GM18507 (cell line): ENCODE measurements at regions not wholly inside any gene's neighbourhood (a gene's known extent, or its start where the extent isn't known, plus 50 kb on each side); places are given as distances from the start of the nearest gene placed in this dataset.
"Not testable (repeated sequence)": the region's sequence is repeated elsewhere in the genome, so short reads cannot be mapped to it uniquely, and the experiment has no call there.

ENCODE experiments used
- DNase-seq: peaks from one replicate; pipeline ENCODE4 v3.0.0; 2011; ENCODE audit warnings: low read depth; ENCODE audit not compliant: insufficient read length; ENCODE audit errors: extremely low spot score
- FAIRE-seq: peaks from 2 replicates; lab custom pipeline; 2011; peaks lifted over from hg19 to GRCh38; lab: Jason Lieb, UNC

DNA sequence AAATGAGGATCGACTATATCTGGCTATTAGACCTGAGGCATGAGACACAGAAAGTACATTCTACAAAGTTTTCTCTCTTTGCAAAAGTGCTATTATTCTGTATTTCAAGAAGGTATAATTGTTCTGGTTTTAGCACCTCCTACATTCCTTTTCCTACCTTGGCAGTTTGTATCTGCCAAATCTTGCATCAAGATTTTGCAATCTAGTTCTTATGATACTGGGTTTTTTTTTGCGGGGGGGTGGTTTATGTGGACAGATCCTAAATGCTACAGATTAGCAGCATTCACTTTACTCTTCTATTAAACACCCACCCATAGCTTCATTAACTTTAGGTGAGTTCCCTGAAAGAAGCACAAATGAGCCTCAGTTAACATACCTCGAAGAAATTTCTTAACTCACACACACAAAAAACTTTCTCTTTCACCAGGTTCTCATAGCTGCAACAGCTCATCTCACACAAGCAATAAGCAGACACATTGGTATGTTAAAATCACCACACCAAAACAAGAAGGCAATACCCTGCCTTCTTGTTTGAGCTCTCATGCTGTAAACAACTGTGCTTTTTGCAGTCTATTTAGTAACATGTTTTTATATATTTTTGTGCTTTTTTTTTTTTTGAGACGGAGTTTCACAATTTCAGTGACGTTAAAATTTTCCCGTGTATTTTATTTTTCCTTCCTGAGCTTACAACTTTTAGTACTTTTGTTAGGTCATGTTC, 73.0 kb upstream of the VGLL4 start:
- no peak for FAIRE-seq
- no peak for DNase-seq

DNA sequence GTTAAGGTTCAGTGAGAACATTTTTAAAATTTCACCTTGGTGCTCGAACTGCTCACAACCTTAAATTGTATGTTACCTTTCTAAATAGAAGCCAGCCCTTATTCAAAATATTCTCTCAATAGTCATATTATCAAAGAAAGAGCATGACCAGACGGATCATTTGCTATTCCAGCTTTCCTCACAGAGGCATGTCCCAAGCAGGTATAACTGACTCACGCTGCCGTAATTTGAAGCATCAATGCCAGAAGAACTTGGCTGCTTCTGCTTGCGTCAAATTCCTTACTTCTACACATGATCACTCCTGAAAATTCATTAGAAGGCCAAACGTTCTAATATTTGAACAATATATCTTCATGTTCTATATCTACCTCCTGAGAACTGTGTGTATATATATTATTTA, 69.5 kb upstream of the VGLL4 start:
- FAIRE-seq (no peak), DNase-seq (no peak)

DNA sequence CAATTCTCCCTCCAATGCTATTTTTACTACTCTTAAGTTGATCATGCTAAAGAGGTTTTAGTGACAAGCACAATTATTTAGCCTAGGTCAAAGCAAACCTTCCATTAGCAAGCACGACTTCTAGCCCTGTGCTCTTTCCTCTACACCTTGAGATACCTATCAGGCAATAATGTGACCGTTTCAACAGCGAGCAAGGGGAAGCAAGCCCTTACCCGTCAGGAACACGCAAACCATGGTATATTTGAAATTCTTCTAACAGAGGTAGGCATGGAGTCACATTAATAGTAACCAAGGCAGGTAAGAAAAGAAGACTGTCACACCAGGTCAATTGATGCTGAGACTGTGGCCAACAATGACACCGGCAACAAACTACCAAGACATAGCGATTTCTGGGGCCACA, 68.9 kb upstream of the VGLL4 start:
- FAIRE-seq (no peak), DNase-seq (no peak)

DNA sequence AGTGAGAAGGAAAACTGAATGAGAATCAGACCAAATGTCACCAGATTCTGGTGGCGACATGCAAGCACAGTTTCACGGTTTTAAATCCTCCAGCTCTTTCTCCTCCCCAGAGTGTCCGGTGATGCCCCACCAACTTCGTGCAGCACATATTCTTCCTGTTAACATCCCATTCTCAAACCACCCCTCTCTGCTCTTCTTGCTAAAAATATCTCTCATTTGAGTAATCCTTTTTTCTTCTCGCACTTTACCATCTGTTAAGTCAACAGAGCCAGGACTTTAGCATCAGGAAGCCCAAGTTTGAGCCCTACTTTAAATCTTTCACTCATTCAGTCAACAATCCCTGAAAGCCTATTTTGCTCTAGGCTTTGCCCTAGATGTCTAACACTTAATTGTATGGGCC, 68.2 kb upstream of the VGLL4 start:
- DNase-seq = no peak
- no peak for FAIRE-seq

DNA sequence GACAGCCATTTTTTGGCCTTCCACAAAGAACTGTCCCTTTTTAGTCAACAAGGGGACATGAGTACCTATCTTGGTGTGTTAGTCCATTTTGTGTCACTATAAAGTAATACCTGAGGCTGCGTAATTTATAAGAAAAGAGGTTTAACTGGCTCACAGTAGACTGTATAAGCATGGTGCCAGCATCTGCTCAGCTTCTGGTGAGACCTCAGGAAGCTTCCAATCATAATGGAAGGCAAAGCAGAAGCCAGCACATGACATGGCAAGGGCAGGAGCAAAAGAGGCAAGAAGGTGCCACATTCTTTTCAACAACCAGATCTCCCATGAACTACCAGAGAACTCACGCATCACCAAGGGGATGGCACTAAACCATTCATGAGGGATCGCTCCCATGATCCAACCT, 66.1 kb upstream of the VGLL4 start:
- FAIRE-seq = no peak
- DNase-seq = no peak

DNA sequence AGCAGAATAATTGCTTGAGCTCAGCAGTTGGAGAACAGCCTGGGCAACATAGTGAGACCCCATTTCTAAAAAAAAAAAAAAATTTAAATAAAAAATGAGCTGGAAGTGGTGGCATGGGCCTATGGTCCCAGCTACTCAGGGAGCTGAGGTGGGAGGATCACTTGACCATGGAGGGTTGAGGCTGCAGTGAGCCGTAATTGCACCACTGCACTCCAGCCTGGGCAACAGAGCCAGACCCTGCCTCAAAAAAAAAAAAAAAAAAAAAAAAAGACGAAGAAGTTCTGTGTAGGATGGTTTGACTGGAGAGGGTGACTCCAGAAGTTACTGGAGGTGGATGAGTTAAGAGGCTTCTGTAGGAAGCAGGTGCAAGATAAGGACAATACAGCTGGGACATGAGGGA, 63.4 kb upstream of the VGLL4 start:
- not testable (repeated sequence) for FAIRE-seq, DNase-seq

DNA sequence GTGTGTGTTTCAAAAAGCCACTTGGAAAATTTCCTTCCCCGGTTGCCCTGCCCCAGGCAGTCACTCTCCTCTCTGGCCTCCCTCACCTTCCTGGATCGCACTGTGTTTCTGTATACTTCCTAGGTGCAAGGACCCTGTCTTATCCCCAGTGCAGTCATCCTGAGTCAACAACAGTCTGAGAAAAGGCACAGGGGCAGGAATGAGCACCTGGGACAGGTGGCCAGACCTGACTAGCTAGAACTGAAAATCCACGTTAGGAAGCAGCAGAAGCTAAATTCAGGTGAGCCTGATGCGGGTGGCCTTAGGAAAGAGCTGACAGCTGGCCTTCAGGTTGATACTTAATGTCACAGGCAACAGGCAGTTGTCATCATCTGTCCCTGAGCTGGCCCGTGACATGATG, 62.9 kb upstream of the VGLL4 start:
- no peak for FAIRE-seq
- no peak for DNase-seq

DNA sequence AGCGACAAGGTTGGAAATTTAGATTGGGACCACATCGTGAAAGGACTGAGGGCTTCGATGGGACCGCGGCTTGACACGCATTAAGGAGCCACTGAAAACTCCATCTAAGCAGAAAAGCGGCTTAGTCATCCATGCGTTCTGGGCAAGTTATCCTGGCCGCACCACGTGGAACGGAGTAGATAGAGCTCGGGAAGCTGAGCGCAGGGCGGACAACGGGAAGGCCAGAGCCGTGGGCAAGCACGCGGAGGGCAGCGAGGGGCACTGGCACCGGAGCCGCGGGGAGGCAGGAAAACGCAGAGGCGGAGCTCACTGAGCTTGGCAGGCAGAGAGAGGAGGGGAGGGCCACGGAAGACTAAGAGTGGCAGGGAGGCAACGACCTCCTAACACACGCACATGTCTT, 61.3 kb upstream of the VGLL4 start:
- FAIRE-seq (no peak), DNase-seq (no peak)

DNA sequence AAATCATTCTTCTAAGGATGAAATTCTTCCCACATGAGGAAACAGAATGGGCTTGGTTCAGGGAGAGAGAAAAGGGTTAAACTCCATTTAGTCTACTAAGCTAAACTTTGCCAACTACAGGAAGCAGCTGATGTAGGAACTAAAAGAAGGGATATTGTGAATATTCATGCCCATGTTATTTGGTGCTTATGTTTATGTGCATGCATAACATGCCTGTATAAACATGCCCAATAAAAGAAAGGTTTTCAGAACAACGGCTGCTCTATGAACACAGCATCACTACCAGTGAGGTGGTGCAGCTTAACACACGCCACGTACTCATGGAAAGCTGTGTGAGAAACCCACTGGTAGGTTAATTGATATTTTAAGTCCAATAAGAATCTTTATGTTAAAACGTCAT, 59.4 kb upstream of the VGLL4 start:
- DNase-seq (no peak), FAIRE-seq (no peak)

DNA sequence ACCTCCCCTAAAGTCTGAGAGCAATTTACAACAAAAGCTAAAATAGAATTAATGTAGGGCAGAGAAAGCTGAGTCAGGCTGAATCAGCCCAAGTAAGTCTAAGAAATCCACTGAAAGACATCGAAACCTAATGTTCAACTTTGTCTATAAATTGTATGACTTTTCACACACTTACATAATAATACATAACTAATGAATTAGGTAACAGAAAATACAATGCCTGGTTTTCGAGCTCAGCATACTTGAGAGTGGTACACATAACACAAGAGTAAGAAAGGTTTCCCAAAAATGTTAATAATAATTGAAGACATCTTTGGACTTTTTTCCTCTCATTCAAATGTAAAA, 55.3 kb upstream of the VGLL4 start:
- DNase-seq = no peak
- no peak for FAIRE-seq

DNA sequence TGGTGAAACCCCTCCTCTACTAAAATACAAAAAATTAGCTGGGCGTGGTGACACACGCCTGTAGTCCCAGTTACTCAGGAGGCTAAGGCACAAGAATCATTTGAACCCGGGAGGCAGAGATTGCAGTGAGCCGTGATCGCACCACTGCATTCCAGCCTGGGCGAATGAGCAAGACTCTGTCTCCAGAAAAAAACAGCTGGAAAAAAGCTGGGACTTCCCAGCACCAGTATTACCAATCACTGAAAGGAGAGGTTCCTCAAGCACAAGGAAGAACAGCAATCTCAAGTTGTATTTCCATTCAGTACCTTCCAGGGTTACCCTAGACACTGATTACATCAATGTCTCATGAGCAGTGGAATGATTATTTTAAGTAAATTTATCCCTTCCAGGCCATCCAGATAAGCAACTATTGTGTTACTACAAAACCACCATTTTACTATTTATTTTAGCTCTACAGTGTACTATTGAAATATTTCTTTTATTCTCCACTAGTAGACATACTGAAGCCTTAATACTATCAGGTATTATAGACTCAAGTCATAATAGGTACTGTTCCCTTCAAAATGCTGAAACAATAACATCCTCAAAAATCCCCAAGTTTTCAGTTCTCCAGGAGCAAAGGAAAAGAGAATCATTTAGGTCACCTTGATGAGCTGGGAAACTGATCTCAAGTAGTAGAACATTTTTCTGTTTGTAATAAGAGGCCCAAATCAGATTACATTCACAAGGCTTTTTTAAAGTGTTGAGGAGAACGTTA, 54.8 kb upstream of the VGLL4 start:
- DNase-seq (no peak), FAIRE-seq (no peak)

DNA sequence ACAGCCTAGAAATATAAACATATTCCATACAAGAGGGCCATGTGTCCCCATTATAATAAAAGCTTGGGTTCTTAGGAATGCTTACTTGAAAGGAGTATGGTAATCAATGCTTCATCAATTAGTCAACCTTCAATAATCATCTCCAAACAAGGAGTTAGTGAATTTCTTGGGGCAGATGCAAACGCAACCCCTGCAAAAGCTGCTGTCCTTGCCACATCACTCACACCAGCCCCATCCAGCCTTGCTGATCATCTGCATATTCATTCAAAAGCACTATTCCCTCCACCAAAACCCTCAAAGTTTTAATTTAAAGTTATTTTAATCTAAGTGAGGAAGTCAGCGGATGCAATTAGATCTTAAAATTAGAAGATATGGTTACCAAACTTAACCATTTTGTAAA, 54.0 kb upstream of the VGLL4 start:
- no peak for FAIRE-seq

DNA sequence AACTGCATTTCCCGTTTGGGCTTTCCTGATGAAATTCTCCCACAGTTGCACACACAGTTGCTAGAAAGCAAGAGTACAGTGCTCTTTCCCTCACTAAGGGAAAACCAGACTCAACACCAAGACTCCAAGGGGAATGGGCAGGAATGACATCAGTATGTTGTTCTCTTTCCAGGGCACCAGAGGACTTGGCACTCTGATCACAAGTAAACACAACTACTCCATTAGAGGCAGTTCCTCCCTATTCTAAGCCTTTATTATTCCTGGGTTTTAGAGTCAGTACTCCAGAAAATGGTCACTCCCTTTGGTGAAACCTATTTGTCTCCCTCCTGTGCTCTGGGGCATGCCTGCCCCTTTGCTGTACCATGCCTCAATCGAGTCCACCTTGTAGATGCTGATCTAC, 52.3 kb upstream of the VGLL4 start:
- FAIRE-seq = no peak
- DNase-seq = no peak

More for the DNA sequence above, 54.0 kb upstream of the VGLL4 start:
- no peak for DNase-seq
